ENCODE measurements at regions not wholly inside any gene's neighbourhood (a gene's known extent, or its start where the extent isn't known, plus 50 kb on each side); places are given as distances from the start of the nearest gene placed in this dataset.

- no peak for DNase-seq
Measured at GRCh38 chr2:9773903-9774239, 69.4 kb upstream of the TAF1B start.

DNA sequence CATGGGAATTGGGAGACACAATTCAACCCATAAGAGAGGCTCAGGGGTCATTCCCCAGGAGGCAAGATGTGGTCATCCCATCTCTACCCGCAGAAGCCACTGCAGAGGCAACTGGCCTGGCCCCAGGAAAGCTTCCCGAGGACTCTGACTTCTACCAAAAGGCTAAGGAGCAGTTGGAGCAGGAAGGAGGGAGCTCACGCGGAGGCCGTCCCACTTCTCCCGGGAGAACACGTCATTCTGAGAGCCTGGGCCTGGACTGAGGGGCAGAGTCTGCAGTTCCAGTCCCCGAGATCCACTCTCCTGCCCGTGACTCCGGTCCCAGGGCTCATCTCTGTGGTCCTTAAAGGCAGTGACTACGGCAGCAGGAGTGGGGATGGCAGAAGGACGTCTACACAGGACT, 69.0 kb upstream of the TAF1B start:
- no peak for DNase-seq

DNA sequence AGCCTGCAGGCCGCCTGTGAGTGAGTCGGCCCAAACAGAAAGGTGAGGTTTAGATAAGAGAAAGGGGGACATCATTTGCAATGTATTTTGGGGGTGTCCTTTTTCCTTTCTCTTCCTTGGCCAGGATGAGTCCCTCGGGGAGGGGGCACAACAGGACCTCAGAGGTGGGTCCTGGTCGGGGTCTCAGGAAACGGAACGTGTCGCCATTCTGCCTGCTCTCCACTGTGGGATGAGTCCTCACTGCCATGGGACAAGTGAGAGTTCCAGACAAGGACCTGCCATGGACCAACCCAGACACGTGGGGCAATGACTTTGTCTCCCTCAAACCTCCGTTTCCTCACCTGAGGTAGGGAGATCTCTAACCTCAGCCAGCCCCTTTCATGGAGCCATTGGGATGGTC, 67.9 kb upstream of the TAF1B start:
- no peak for DNase-seq

- DNase-seq: no peak
Measured at GRCh38 chr2:9775999-9776712, 67.1 kb upstream of the TAF1B start.

DNA sequence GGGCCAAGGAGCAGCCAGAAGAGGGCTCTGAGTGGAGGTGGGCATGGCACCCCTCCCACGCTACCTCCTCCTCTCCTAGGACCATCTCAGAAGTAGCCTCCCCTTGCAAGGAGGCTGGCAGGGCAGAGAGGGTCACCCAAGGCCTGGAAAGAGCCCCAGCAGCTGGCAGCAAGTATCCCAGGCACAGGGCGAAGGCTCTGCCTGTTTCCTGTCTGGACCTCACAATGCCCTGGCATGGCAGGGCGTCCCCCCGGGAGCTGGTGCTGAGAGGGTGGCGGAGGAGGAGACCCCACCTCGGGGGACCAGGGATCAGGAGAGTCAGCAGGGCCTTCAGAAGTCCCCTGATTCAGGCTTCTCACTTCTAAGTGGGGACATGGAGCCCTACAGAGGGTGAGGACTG, 66.2 kb upstream of the TAF1B start:
- DNase-seq: no peak

GRCh38 chr2:9778012-9778411, 65.3 kb upstream of the TAF1B start:
- no peak for DNase-seq

DNA sequence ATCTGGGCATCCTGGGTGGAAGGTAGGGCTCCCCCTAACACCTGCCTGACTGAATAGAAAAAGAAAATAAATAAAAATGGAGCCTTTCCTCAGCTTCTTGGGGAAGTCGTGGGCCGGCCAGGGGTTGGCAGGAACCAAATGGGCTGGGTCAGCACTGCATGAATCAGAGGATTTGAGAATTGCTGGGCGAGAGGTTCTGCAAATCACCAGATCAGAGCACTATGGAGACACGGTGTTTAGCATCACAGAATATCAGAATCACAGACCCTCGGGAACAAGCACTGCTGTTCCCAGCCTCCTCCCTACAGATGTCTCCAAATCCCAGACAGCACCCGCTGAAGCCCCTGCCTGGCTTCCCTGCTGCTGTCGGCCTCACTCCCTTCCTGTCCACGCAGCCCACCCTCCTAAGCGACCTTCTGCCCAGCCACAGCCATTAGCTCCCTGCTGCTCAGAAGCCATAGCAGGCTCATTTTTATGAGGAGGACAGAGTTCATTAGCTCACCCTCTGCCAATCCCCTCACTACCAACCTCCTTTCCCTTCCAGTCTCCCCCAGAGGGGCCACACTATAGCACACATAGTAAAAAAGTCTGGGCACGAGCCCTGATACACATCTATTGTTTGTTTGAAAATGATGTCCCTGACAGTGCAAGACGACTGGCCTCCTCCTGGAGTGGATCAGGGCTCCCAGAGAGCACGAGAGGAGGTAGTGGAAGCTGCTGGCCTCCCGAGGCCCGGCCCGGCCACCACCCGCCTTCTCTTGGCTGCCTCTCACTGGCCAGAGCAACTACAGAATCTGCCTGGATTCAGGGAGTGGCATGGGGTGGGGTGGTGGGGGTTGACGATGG, 64.6 kb upstream of the TAF1B start:
- DNase-seq: peak; percentile 61

- DNase-seq: no peak
Measured at GRCh38 chr2:9779596-9780264, 63.5 kb upstream of the TAF1B start.

GRCh38 chr2:9780368-9781130, 62.7 kb upstream of the TAF1B start:
- DNase-seq: peak; percentile 52

- no peak for DNase-seq
Measured at GRCh38 chr2:9781252-9781651, 62.0 kb upstream of the TAF1B start.

- no peak for DNase-seq
Measured at GRCh38 chr2:9782197-9782719, 61.0 kb upstream of the TAF1B start.

GRCh38 chr2:9789371-9789770, 53.9 kb upstream of the TAF1B start:
- no peak for DNase-seq

GRCh38 chr2:9790702-9791225, 52.5 kb upstream of the TAF1B start:
- no peak for DNase-seq

- no peak for DNase-seq
Measured at GRCh38 chr2:9791711-9792110, 51.6 kb upstream of the TAF1B start.

DNA sequence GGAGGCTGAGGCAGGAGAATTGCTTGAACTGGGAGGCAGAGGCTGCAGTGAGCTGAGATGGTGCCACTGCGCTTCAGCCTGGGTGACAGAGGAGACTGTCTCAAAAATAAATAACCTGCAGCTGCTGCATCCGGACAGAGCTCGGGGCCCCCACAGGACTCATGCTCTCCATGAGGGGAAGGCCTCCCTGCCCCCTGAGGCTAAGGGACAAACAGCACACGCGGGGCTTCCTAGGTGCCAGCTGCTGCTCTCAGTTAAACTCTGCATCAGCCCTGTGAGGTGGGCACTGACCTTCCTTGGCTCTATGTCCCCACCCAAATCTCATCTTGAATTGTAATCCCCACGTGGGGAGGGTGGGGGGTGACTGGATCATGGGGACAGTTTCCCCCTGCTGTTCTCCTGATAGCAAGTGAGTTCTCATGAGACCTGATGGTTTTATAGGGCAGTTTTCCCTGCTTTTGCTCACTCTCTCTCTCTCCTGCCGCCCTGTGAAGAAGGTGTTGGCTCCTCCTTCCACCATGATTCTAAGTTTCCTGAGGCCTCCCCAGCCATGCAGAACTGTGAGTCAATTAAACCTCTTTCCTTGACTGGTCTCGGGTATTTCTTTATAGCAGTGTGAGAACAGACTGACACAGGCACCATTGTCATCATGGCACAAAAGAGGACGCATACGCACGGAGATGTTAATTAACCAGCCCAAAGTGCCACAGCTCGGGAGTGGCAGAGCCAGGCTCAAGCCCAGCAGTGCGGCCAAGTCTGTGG, 49.9 kb upstream of the TAF1B start:
- DNase-seq: no peak
